ENCODE measurements at regions not wholly inside any gene's neighbourhood (a gene's known extent, or its start where the extent isn't known, plus 50 kb on each side); places are given as distances from the start of the nearest gene placed in this dataset.

- Histone ChIP-seq H3K79me2 (ENCODE audit: insufficient read depth, low read length) (no peaks in the 10 kb centered on the region), H3K4me1 (ENCODE audit: control insufficient read depth in 1 of 2, insufficient read depth in 2 of 2, low read length in 2 of 2) (peaks cover 22 to 25% of the 10 kb centered on the region in 2 donors), H3K36me3 (replicated peaks in 1 of 2; ENCODE audit: control insufficient read depth in 1 of 2, insufficient read depth in 2 of 2, low read length in 2 of 2) (no peaks in the 10 kb centered on the region), H3K4me3 (replicated peaks in 1 of 3; ENCODE audit: low read depth in 2 of 3, low read length in 3 of 3) (no peak overlapping the region), H2AFZ (ENCODE audit: insufficient read depth, low read depth, low read length, poor library complexity, severe bottlenecking) (no peak overlapping the region), H3K4me2 (replicated peaks; ENCODE audit: extremely low read depth, low read length, poor library complexity, severe bottlenecking) (no peak overlapping the region), H3K27me3 (ENCODE audit: control insufficient read depth in 2 of 2, insufficient read depth in 2 of 2, low read length in 2 of 2) (no peaks in the 10 kb centered on the region), H3K9ac (ENCODE audit: insufficient read depth, low read length, poor library complexity, severe bottlenecking) (no peak overlapping the region), H3K27ac (ENCODE audit: low read depth in 1 of 2, low read length in 2 of 2) (no peak overlapping the region), H4K20me1 (ENCODE audit: insufficient read depth, low read length) (no peaks in the 10 kb centered on the region), H3K9me3 (replicated peaks in 1 of 2; ENCODE audit: control insufficient read depth in 1 of 2, insufficient read depth in 1 of 2, low read length in 2 of 2) (no peaks in the 10 kb centered on the region)
- WGBS (ENCODE audit: insufficient coverage): 93% methylated on average over 16 of the region's 20 CpGs
- intact Hi-C loops (cut with micrococcal nuclease): loop anchor here (10.0 kb wide), 2 partner anchors 254 to 314 kb away; partner anchors contain the start of gene GSE1 (in 2 of the 2)
- Mint-ChIP-seq H3K4me3 (no peak overlapping the region), H3K27me3 (ENCODE audit: low read depth in 3 of 3) (peaks cover 0 to 7% (median 5%) of the 10 kb centered on the region in 3 donors), H3K36me3 (no peaks in the 10 kb centered on the region), H3K27ac (no peak overlapping the region), H3K4me1 (peaks cover 22% of the 10 kb centered on the region), H3K9me3 (no peaks in the 10 kb centered on the region)
- TF ChIP-seq CTCF (IDR thresholded peaks at IDR 0.05): no peak
- no peak for DNase-seq
Observed at GRCh38 chr16:85300406-85300968, 188.2 kb upstream of the CIBAR2 start.

GRCh38 chr16:85301231-85301630 is 189.0 kb upstream of the CIBAR2 start:
- Histone ChIP-seq H3K4me2 (replicated peaks; ENCODE audit: extremely low read depth, low read length, poor library complexity, severe bottlenecking) (no peak overlapping the region), H2AFZ (ENCODE audit: insufficient read depth, low read depth, low read length, poor library complexity, severe bottlenecking) (no peak overlapping the region), H3K27me3 (ENCODE audit: control insufficient read depth in 2 of 2, insufficient read depth in 2 of 2, low read length in 2 of 2) (no peaks in the 10 kb centered on the region), H3K9ac (ENCODE audit: insufficient read depth, low read length, poor library complexity, severe bottlenecking) (no peak overlapping the region), H4K20me1 (ENCODE audit: insufficient read depth, low read length) (no peaks in the 10 kb centered on the region), H3K27ac (ENCODE audit: low read depth in 1 of 2, low read length in 2 of 2) (no peak overlapping the region), H3K4me3 (replicated peaks in 1 of 3; ENCODE audit: low read depth in 2 of 3, low read length in 3 of 3) (no peak overlapping the region), H3K9me3 (replicated peaks in 1 of 2; ENCODE audit: control insufficient read depth in 1 of 2, insufficient read depth in 1 of 2, low read length in 2 of 2) (no peaks in the 10 kb centered on the region), H3K79me2 (ENCODE audit: insufficient read depth, low read length) (no peaks in the 10 kb centered on the region), H3K4me1 (ENCODE audit: control insufficient read depth in 1 of 2, insufficient read depth in 2 of 2, low read length in 2 of 2) (peaks cover 29 to 32% of the 10 kb centered on the region in 2 donors), H3K36me3 (replicated peaks in 1 of 2; ENCODE audit: control insufficient read depth in 1 of 2, insufficient read depth in 2 of 2, low read length in 2 of 2) (no peaks in the 10 kb centered on the region)
- H3K27me3 Mint-ChIP-seq (ENCODE audit: low read depth in 3 of 3): peaks cover 3 to 5% (median 3%) of the 10 kb centered on the region in 3 donors
- no peak for TF ChIP-seq CTCF (IDR thresholded peaks at IDR 0.05)
- no peak overlapping the region for H3K27ac Mint-ChIP-seq
- intact Hi-C loops (cut with micrococcal nuclease): loop anchor here (10.0 kb wide), 2 partner anchors 254 to 314 kb away; partner anchors contain the start of gene GSE1 (in 2 of the 2)
- WGBS (ENCODE audit: insufficient coverage): 94% methylated on average over 6 of the region's 6 CpGs
- no peak overlapping the region for H3K4me3 Mint-ChIP-seq
- DNase-seq: no peak
- H3K4me1 Mint-ChIP-seq: peaks cover 30% of the 10 kb centered on the region
- H3K9me3 Mint-ChIP-seq: no peaks in the 10 kb centered on the region
- H3K36me3 Mint-ChIP-seq: no peaks in the 10 kb centered on the region

Measured in CD14-positive monocyte (primary cell).